SK-N-SH (cell line): ENCODE measurements at regions not wholly inside any gene's neighbourhood (a gene's known extent, or its start where the extent isn't known, plus 50 kb on each side); places are given as distances from the start of the nearest gene placed in this dataset.

Source experiments
- CTCF ChIA-PET: fragments of 300-600, 350-600 bp; formaldehyde crosslinking; extraction: SDS; loops from one replicate; lab custom pipeline; 2021; lab: Yijun Ruan, JAX
- POLR2A ChIA-PET: fragments of 350-600 bp; sonication (Branson Sonifier 250); formaldehyde crosslinking; extraction: SDS; loops from one replicate; lab custom pipeline; 2020; ENCODE audit warnings: antibody characterized with exemption, inconsistent platforms; lab: Yijun Ruan, JAX
- DNase-seq: peaks from one replicate; pipeline ENCODE4 v3.0.0; 2012
- H2AFZ ChIP-seq: fragments of 200-600 bp; sonication (generic); 2 replicates; pipeline ENCODE4 v1.8.1; 2016; ENCODE audit warnings: antibody characterized with exemption, mild to moderate bottlenecking, low read depth
- H3F3A ChIP-seq: fragments of 200-600 bp; sonication (generic); replicated peaks from 2 replicates; pipeline ENCODE3; 2016; ENCODE audit warnings: antibody characterized with exemption, mild to moderate bottlenecking; ENCODE audit not compliant: insufficient read depth
- H3K27ac ChIP-seq, 2 experiments: fragments of 200-500 bp in 1 of 2; fragments of 200-600 bp in 1 of 2; sonication (Bioruptor generic) in 1 of 2; sonication (generic), shearing (Covaris generic) in 1 of 2; 2 replicates each; pipeline versions ENCODE4 v1.5.1 to v1.6.1; 2014 to 2016; ENCODE audit warnings: low read depth in 2 of 2, inconsistent platforms in 1 of 2, low read length in 1 of 2, mild to moderate bottlenecking in 1 of 2, mixed read lengths in 1 of 2
- H3K27me3 ChIP-seq: fragments of 200-600 bp; sonication (generic), shearing (Covaris generic); 2 replicates; pipeline ENCODE4 v1.6.1; 2016; ENCODE audit warnings: mixed run types; ENCODE audit not compliant: insufficient read depth
- H3K36me3 ChIP-seq, 2 experiments: fragments of 200-500 bp in 1 of 2; fragments of 200-600 bp in 1 of 2; sonication (Bioruptor generic) in 1 of 2; sonication (generic) in 1 of 2; replicated peaks in 1 of 2; 2 replicates each; pipeline versions ENCODE3 to v1.5.1; 2014 to 2016; ENCODE audit warnings: low read length in 1 of 2, mild to moderate bottlenecking in 1 of 2; ENCODE audit not compliant: insufficient read depth in 2 of 2, control insufficient read depth in 1 of 2
- H3K4me1 ChIP-seq, 2 experiments: fragments of 200-500 bp in 1 of 2; fragments of 200-600 bp in 1 of 2; sonication (Bioruptor generic) in 1 of 2; sonication (generic), shearing (Covaris generic) in 1 of 2; 2 replicates each; pipeline versions ENCODE4 v1.5.1 to v1.6.1; 2014 to 2016; ENCODE audit warnings: low read depth in 1 of 2, low read length in 1 of 2, mixed run types in 1 of 2; ENCODE audit not compliant: insufficient read depth in 2 of 2, control insufficient read depth in 1 of 2
- H3K4me2 ChIP-seq: fragments of 200-600 bp; sonication (generic), shearing (Covaris generic); 2 replicates; pipeline ENCODE4 v1.6.1; 2017; ENCODE audit warnings: mixed run types
- H3K4me3 ChIP-seq, 2 experiments: fragments of 200-500 bp in 1 of 2; fragments of 200-600 bp in 1 of 2; sonication (Bioruptor generic) in 1 of 2; sonication (generic), shearing (Covaris generic) in 1 of 2; 2 replicates each; pipeline versions ENCODE4 v1.5.1 to v1.8.1; 2014 to 2016; ENCODE audit warnings: low read depth in 2 of 2, inconsistent platforms in 1 of 2, low read length in 1 of 2, mild to moderate bottlenecking in 1 of 2, mixed read lengths in 1 of 2, moderate library complexity in 1 of 2
- H3K79me2 ChIP-seq: fragments of 200-600 bp; sonication (generic); 2 replicates; pipeline ENCODE4 v1.8.1; 2017; ENCODE audit warnings: mild to moderate bottlenecking; ENCODE audit not compliant: insufficient read depth
- H3K9ac ChIP-seq: fragments of 200-600 bp; sonication (generic); 2 replicates; pipeline ENCODE4 v1.6.1; 2017; ENCODE audit warnings: mixed run types
- H3K9me2 ChIP-seq: fragments of 200-600 bp; sonication (generic); 2 replicates; pipeline ENCODE4 v1.6.1; 2017; ENCODE audit warnings: mixed run types
- H3K9me3 ChIP-seq: fragments of 200-600 bp; sonication (generic); 2 replicates; pipeline ENCODE4 v1.6.1; 2017; ENCODE audit warnings: mixed run types, mild to moderate bottlenecking, moderate library complexity
- H4K20me1 ChIP-seq: fragments of 200-600 bp; sonication (generic); 2 replicates; pipeline ENCODE4 v1.6.1; 2017; ENCODE audit warnings: mild to moderate bottlenecking, mixed run types; ENCODE audit not compliant: insufficient read depth
- CHD2 ChIP-seq: fragments of 150-350 bp; IDR thresholded peaks from 2 replicates; pipeline ENCODE4 v1.6.1; 2018; ENCODE audit warnings: low read length; ENCODE audit not compliant: partially characterized antibody
- ELF1 ChIP-seq: IDR thresholded peaks from 2 replicates; pipeline ENCODE4 v1.4.0; 2012
- EP300 ChIP-seq, 2 experiments: IDR thresholded peaks; 2 replicates each; pipeline versions ENCODE4 v1.4.0 to v1.6.1; 2012; ENCODE audit warnings: borderline replicate concordance in 1 of 2, low read depth in 1 of 2, low read length in 1 of 2
- EZH2phosphoT487 ChIP-seq: fragments of 200-600 bp; sonication (generic); IDR thresholded peaks from 2 replicates; pipeline ENCODE4 v1.6.1; 2017; ENCODE audit warnings: low read depth, mixed run types, mild to moderate bottlenecking, antibody characterized with exemption, moderate library complexity, borderline replicate concordance
- FOSL2 ChIP-seq: IDR thresholded peaks from 2 replicates; pipeline ENCODE4 v1.4.0; 2012; ENCODE audit warnings: low read depth, mild to moderate bottlenecking, moderate library complexity, borderline replicate concordance
- GABPA ChIP-seq: IDR thresholded peaks from 2 replicates; pipeline ENCODE4 v1.4.0; 2012; ENCODE audit warnings: low read depth, mild to moderate bottlenecking
- JUND ChIP-seq: IDR thresholded peaks from 2 replicates; pipeline ENCODE4 v1.4.0; 2012
- MEF2A ChIP-seq: IDR thresholded peaks from 2 replicates; pipeline ENCODE4 v1.4.0; 2012; ENCODE audit warnings: low read depth, borderline replicate concordance
- NRF1 ChIP-seq: IDR thresholded peaks from 2 replicates; pipeline ENCODE4 v1.6.1; 2012; ENCODE audit warnings: low read depth, mild to moderate bottlenecking, low read length
- RAD21 ChIP-seq: IDR thresholded peaks from 2 replicates; pipeline ENCODE4 v1.6.1; 2012; ENCODE audit warnings: mild to moderate bottlenecking, low read length
- RCOR1 ChIP-seq: fragments of 150-350 bp; IDR thresholded peaks from 2 replicates; pipeline ENCODE4 v1.6.1; 2017; ENCODE audit warnings: antibody characterized with exemption, low read length
- SIN3A ChIP-seq: IDR thresholded peaks from 2 replicates; pipeline ENCODE4 v1.6.1; 2012; ENCODE audit warnings: low read depth, mild to moderate bottlenecking, low read length, moderate library complexity, borderline replicate concordance
- SMC3 ChIP-seq: IDR thresholded peaks from 2 replicates; pipeline ENCODE4 v1.6.1; 2012; ENCODE audit warnings: low read depth, low read length, improper control_type of control experiment
- TEAD4 ChIP-seq: IDR thresholded peaks from 2 replicates; pipeline ENCODE4 v1.4.0; 2012; ENCODE audit warnings: mild to moderate bottlenecking, borderline replicate concordance; ENCODE audit not compliant: insufficient read depth
- TF ChIP-seq, protein P1 (sequence below): IDR thresholded peaks from 2 replicates; pipeline ENCODE4 v1.4.0; 2012; ENCODE audit warnings: low read depth
- TF ChIP-seq, protein P2 (sequence below): fragments of 200-600 bp; sonication (generic); IDR thresholded peaks from 2 replicates; pipeline ENCODE4 v1.6.1; 2017; ENCODE audit warnings: antibody characterized with exemption, mild to moderate bottlenecking, moderate library complexity
- TF ChIP-seq, protein P3 (sequence below): IDR thresholded peaks from 2 replicates; pipeline ENCODE4 v1.4.0; 2012; ENCODE audit warnings: low read depth, borderline replicate concordance
- TF ChIP-seq, protein P4 (sequence below): fragments of 150-350 bp; IDR thresholded peaks from 2 replicates; pipeline ENCODE4 v1.6.1; 2017; ENCODE audit warnings: antibody characterized with exemption, low read length, low read depth, borderline replicate concordance

DNA sequence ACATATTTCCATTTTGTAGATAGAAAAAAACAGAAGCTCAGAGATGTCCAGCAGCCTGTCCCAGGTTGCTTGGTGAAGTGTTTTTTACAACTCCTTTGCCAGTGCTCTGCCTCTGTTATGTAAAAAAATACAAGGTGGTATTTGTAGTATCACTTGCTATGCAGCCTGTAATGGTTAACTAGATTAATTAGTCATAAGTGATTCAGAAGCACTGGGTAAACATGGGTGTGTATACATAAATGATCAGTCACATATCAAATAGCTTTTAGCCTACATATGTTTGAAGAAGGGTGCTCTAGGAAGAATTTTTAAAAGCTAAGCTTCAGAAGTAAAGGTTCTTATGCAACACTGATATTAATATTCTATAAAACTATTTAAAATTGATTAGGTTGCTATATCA, 70.0 kb upstream of the MAGI3 start:
- no peaks in the 10 kb centered on the region for H4K20me1 ChIP-seq
- H3K4me3 ChIP-seq, result no peak overlapping the region
- H3K9me2 ChIP-seq, result no peaks in the 10 kb centered on the region
- no peaks in the 10 kb centered on the region for H3K27me3 ChIP-seq
- no peaks in the 10 kb centered on the region for H3K79me2 ChIP-seq
- no peak overlapping the region for H3K27ac ChIP-seq
- no peaks in the 10 kb centered on the region for H3F3A ChIP-seq
- ChIA-PET CTCF (interaction anchor here (1.2 to 1.5 kb wide), 2 partner anchors 14 to 100 kb away, joined by 3 to 6 read pairs; no protein-coding TSS in a partner anchor), POLR2A (no interaction called here)
- no peak overlapping the region for H3K4me2 ChIP-seq
- H3K9ac ChIP-seq, result no peak overlapping the region
- H3K4me1 ChIP-seq, result no peaks in the 10 kb centered on the region
- no peak overlapping the region for H2AFZ ChIP-seq
- no peaks in the 10 kb centered on the region for H3K36me3 ChIP-seq
- no peaks in the 10 kb centered on the region for H3K9me3 ChIP-seq
- DNase-seq, result no peak
- TF ChIP-seq CHD2 (no peak), SMC3 (no peak), EP300 (IDR thresholded peaks at IDR 0.05; ENCODE audit: borderline replicate concordance in 1 of 2, low read depth in 1 of 2, low read length in 1 of 2) (no peak), TEAD4 (no peak), SIN3A (no peak), NRF1 (no peak), FOSL2 (no peak), GABPA (no peak), MEF2A (no peak), RAD21 (no peak), EZH2phosphoT487 (no peak), RCOR1 (no peak), ELF1 (no peak), JUND (no peak)
- TF ChIP-seq, protein P1, sequence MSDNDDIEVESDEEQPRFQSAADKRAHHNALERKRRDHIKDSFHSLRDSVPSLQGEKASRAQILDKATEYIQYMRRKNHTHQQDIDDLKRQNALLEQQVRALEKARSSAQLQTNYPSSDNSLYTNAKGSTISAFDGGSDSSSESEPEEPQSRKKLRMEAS, result no peak
- TF ChIP-seq, protein P2, sequence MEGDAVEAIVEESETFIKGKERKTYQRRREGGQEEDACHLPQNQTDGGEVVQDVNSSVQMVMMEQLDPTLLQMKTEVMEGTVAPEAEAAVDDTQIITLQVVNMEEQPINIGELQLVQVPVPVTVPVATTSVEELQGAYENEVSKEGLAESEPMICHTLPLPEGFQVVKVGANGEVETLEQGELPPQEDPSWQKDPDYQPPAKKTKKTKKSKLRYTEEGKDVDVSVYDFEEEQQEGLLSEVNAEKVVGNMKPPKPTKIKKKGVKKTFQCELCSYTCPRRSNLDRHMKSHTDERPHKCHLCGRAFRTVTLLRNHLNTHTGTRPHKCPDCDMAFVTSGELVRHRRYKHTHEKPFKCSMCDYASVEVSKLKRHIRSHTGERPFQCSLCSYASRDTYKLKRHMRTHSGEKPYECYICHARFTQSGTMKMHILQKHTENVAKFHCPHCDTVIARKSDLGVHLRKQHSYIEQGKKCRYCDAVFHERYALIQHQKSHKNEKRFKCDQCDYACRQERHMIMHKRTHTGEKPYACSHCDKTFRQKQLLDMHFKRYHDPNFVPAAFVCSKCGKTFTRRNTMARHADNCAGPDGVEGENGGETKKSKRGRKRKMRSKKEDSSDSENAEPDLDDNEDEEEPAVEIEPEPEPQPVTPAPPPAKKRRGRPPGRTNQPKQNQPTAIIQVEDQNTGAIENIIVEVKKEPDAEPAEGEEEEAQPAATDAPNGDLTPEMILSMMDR, result no peak
- TF ChIP-seq, protein P3, sequence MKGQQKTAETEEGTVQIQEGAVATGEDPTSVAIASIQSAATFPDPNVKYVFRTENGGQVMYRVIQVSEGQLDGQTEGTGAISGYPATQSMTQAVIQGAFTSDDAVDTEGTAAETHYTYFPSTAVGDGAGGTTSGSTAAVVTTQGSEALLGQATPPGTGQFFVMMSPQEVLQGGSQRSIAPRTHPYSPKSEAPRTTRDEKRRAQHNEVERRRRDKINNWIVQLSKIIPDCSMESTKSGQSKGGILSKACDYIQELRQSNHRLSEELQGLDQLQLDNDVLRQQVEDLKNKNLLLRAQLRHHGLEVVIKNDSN, result no peak
- TF ChIP-seq, protein P4, sequence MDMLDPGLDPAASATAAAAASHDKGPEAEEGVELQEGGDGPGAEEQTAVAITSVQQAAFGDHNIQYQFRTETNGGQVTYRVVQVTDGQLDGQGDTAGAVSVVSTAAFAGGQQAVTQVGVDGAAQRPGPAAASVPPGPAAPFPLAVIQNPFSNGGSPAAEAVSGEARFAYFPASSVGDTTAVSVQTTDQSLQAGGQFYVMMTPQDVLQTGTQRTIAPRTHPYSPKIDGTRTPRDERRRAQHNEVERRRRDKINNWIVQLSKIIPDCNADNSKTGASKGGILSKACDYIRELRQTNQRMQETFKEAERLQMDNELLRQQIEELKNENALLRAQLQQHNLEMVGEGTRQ, result no peak
